Right lobe of liver (tissue), 6 donors: ENCODE measurements at regions not wholly inside any gene's neighbourhood (a gene's known extent, or its start where the extent isn't known, plus 50 kb on each side); places are given as distances from the start of the nearest gene placed in this dataset.

Experiments
- ATAC-seq, 4 donors: fragments of 200-7000 bp; cut with Tn5 transposase; one replicate each; pipeline ENCODE4 v1.9.1; 2020; ENCODE audit warnings: mild to moderate bottlenecking in 4 of 4, moderate library complexity in 4 of 4
- DNase-seq, 3 donors: peaks; one replicate each; pipeline ENCODE4 v3.0.0-alpha.2; 2020
- H3K27ac ChIP-seq, 3 donors: fragments of 200-600 bp; one replicate each; pipeline ENCODE4 v1.8.0; 2022
- H3K27me3 ChIP-seq, 2 donors: fragments of 200-600 bp; one replicate each; pipeline ENCODE4 v1.8.0; 2022
- H3K36me3 ChIP-seq, 4 donors: fragments of 200-600 bp; sonication (generic) in 1 of 4; one replicate each; pipeline versions ENCODE4 v1.5.1 to v1.8.0; 2017 to 2022; ENCODE audit warnings: control low read depth in 1 of 4
- H3K4me1 ChIP-seq, 4 donors: fragments of 200-600 bp; sonication (generic) in 1 of 4; one replicate each; pipeline versions ENCODE4 v1.5.1 to v1.8.0; 2017 to 2022; ENCODE audit warnings: control low read depth in 1 of 4
- H3K4me3 ChIP-seq, 3 donors: fragments of 200-600 bp; one replicate each; pipeline ENCODE4 v1.8.0; 2022
- H3K9me3 ChIP-seq, 4 donors: fragments of 200-600 bp; sonication (generic) in 1 of 4; one replicate each; pipeline versions ENCODE4 v1.5.1 to v1.8.0; 2017 to 2022; ENCODE audit warnings: control low read depth in 1 of 4
- CTCF ChIP-seq, 4 donors: fragments of 200-600 bp in 3 of 4; fragments of 450-650 bp in 1 of 4; IDR thresholded peaks; one replicate each; pipeline versions ENCODE4 v1.5.1 to v1.8.0; 2016 to 2022; ENCODE audit warnings: antibody characterized with exemption in 4 of 4, mild to moderate bottlenecking in 2 of 4
- POLR2A ChIP-seq: fragments of 450-650 bp; IDR thresholded peaks from one replicate; pipeline ENCODE4 v1.6.1; 2017; ENCODE audit warnings: antibody characterized with exemption, mild to moderate bottlenecking
- WGBS: methylation state at CpG from one replicate; pipeline ENCODE4 v1.1.6; 2018; ENCODE audit warnings: low coverage, low lambda C conversion rate; ENCODE audit not compliant: insufficient coverage; ENCODE audit errors: missing lambda C conversion rate; 5-methylcytosine and 5-hydroxymethylcytosine counted together
- intact Hi-C, 2 donors: fragments of 100-400 bp; cut with DNase I; formaldehyde crosslinking; loops; one replicate each; pipeline versions ENCODE4 v1.11.2 to v1.14.1; 2022
- donor health status: DM: no; HTN: yes; CAD: no.
- donor health status: DM: no; HTN: no; CAD: no.
- donor health status: DM: no; HTN: no; CAD: no.
- donor health status: DM: no; HTN: yes; CAD: no.
- donor health status: DM: no; HTN: yes; CAD: no.

- H3K4me3 ChIP-seq: no peak overlapping the region
- no peak overlapping the region for H3K27ac ChIP-seq
- intact Hi-C loops: no loop called here
- H3K36me3 ChIP-seq: no peaks in the 10 kb centered on the region
- DNase-seq: no peak
- WGBS: 77% methylated on average over 3 of the region's 4 CpGs
- no peak for ATAC-seq
- no peaks in the 10 kb centered on the region for H3K9me3 ChIP-seq
- TF ChIP-seq POLR2A (no peak), CTCF (IDR thresholded peaks at IDR 0.05) (no peak)
- no peaks in the 10 kb centered on the region for H3K27me3 ChIP-seq
- no peaks in the 10 kb centered on the region for H3K4me1 ChIP-seq
Measured at GRCh38 chr20:19911810-19912382, 105.3 kb upstream of the NAA20 start.

GRCh38 chr20:19913349-19913748 lies 103.8 kb upstream of the NAA20 start:
- Histone ChIP-seq H3K27me3 (no peaks in the 10 kb centered on the region), H3K36me3 (no peaks in the 10 kb centered on the region), H3K4me3 (no peak overlapping the region), H3K27ac (no peak overlapping the region), H3K9me3 (no peaks in the 10 kb centered on the region), H3K4me1 (no peaks in the 10 kb centered on the region)
- TF ChIP-seq CTCF (IDR thresholded peaks at IDR 0.05) (no peak), POLR2A (no peak)
- 44% methylated on average over 1 of the region's 1 CpG for WGBS
- no peak for DNase-seq
- intact Hi-C loops: no loop called here
- no peak for ATAC-seq

- no peak overlapping the region for H3K27ac ChIP-seq
- TF ChIP-seq POLR2A (no peak), CTCF (IDR thresholded peaks at IDR 0.05) (no peak)
Measured at GRCh38 chr20:19913927-19914614, 103.1 kb upstream of the NAA20 start.

GRCh38 chr20:19915111-19915798 lies 101.9 kb upstream of the NAA20 start:
- 70% methylated on average over 3 of the region's 6 CpGs for WGBS
- no peak for DNase-seq
- no peaks in the 10 kb centered on the region for H3K27me3 ChIP-seq
- peaks cover 0 to 5% (median 0%) of the 10 kb centered on the region in 4 donors for H3K4me1 ChIP-seq
- intact Hi-C loops: no loop called here
- TF ChIP-seq CTCF (IDR thresholded peaks at IDR 0.05) (no peak), POLR2A (no peak)
- no peak overlapping the region for H3K27ac ChIP-seq
- H3K9me3 ChIP-seq: no peaks in the 10 kb centered on the region
- no peak overlapping the region for H3K4me3 ChIP-seq
- no peaks in the 10 kb centered on the region for H3K36me3 ChIP-seq
- peak in 3 of 4 donors; percentile 13 to 43 (median 19) for ATAC-seq

More at GRCh38 chr20:19913927-19914614, 103.1 kb upstream of the NAA20 start:
- no peaks in the 10 kb centered on the region for H3K4me1 ChIP-seq
- H3K36me3 ChIP-seq: no peaks in the 10 kb centered on the region
- no peak for DNase-seq
- H3K4me3 ChIP-seq: no peak overlapping the region
- 83% methylated on average over 9 of the region's 10 CpGs for WGBS
- no peaks in the 10 kb centered on the region for H3K27me3 ChIP-seq
- H3K9me3 ChIP-seq: no peaks in the 10 kb centered on the region
- no peak for ATAC-seq
- intact Hi-C loops: no loop called here
